Activated CD4-positive, alpha-beta memory T cell treated with anti-CD3 and anti-CD28 coated beads for 36 hours (primary cell): ENCODE measurements at regions not wholly inside any gene's neighbourhood (a gene's known extent, or its start where the extent isn't known, plus 50 kb on each side); places are given as distances from the start of the nearest gene placed in this dataset.

ENCODE experiments used
- CTCF ChIA-PET: fragments of 350-600 bp; sonication (Branson Sonifier 250); formaldehyde crosslinking; loops from one replicate; lab custom pipeline; 2021; ENCODE audit warnings: antibody characterized with exemption, inconsistent platforms; lab: Charles Lee
- POLR2A ChIA-PET: fragments of 350-600 bp; sonication (Branson Sonifier 250); formaldehyde crosslinking; loops from one replicate; lab custom pipeline; 2021; ENCODE audit warnings: antibody characterized with exemption; lab: Charles Lee
- DNase-seq: peaks from one replicate; pipeline ENCODE4 v3.0.0-alpha.2; 2020
- H3K27ac Mint-ChIP-seq: one replicate; pipeline ENCODE4 v1.8.0; 2021; ENCODE audit warnings: mixed read lengths
- H3K27me3 Mint-ChIP-seq: one replicate; pipeline ENCODE4 v1.8.0; 2021; ENCODE audit warnings: mixed read lengths
- H3K36me3 Mint-ChIP-seq: one replicate; pipeline ENCODE4 v1.8.0; 2021; ENCODE audit warnings: mixed read lengths
- H3K4me1 Mint-ChIP-seq: one replicate; pipeline ENCODE4 v1.8.0; 2021; ENCODE audit warnings: low read depth, mixed read lengths
- H3K4me3 Mint-ChIP-seq: one replicate; pipeline ENCODE4 v1.8.0; 2021; ENCODE audit warnings: mild to moderate bottlenecking, mixed read lengths
- H3K9me3 Mint-ChIP-seq: one replicate; pipeline ENCODE4 v1.8.0; 2021; ENCODE audit warnings: mixed read lengths
- intact Hi-C: fragments of 100-400 bp; cut with micrococcal nuclease; formaldehyde crosslinking; loops from one replicate; pipeline ENCODE4 v1.15.1; 2023

GRCh38 chr7:45975367-45975766 is 54.3 kb upstream of the IGFBP3 start:
- POLR2A ChIA-PET: no interaction called here
- Mint-ChIP-seq H3K4me3 (no peak overlapping the region), H3K4me1 (peaks cover 10% of the 10 kb centered on the region), H3K9me3 (no peaks in the 10 kb centered on the region), H3K36me3 (peaks cover 9% of the 10 kb centered on the region), H3K27ac (no peak overlapping the region), H3K27me3 (no peaks in the 10 kb centered on the region)
- intact Hi-C loops: no loop called here
- no peak for DNase-seq
- CTCF ChIA-PET: no interaction called here

DNA sequence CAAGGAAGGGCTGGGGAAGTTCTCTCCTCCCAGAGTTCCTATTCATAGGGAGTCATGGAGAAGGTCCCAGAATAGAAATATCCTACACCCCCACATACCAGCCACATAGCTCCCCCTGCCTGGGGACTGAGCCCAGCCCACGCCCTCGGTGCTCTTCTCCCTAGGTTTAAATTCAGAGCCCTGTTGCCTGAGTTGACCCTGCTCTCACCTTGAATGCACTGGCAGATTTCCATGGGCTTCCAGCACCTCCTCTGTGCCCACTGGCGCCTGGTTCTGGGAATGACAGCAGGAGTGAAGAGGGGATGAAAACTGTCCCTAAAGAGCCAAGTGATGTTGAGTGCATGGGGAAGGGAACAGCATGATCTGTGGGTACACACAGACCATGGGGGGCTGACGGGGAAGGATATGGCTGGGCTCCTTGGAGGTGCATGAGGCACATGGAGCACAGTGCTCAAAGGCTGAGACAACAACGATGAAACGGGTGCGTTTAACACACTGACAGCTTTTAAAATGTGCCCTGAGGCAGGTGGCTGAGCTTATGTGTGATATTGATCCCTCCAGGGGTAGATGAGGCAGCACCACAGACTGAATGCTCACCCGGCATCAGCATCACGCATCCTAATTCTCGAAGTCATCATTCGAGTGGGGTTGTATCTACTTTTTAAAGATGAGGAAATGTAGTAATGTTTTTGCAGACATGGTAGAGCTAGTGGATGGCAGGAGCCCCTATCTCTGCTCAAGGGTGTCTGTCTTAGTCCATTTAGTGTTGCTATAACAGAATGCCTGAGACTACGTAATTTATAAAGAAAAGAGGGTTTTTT is 53.7 kb upstream of the IGFBP3 start:
- Mint-ChIP-seq H3K27me3 (no peaks in the 10 kb centered on the region), H3K4me3 (no peak overlapping the region), H3K9me3 (no peaks in the 10 kb centered on the region), H3K27ac (no peak overlapping the region), H3K36me3 (peaks cover 8% of the 10 kb centered on the region), H3K4me1 (peaks cover 10% of the 10 kb centered on the region)
- no peak for DNase-seq
- ChIA-PET POLR2A (no interaction called here), CTCF (no interaction called here)
- intact Hi-C loops: no loop called here

GRCh38 chr7:45973725-45974532 is 52.9 kb upstream of the IGFBP3 start:
- no peaks in the 10 kb centered on the region for H3K27me3 Mint-ChIP-seq
- H3K27ac Mint-ChIP-seq: no peak overlapping the region
- no peaks in the 10 kb centered on the region for H3K36me3 Mint-ChIP-seq
- H3K4me1 Mint-ChIP-seq: peaks cover 10% of the 10 kb centered on the region
- CTCF ChIA-PET: no interaction called here
- intact Hi-C loops: no loop called here
- no peak overlapping the region for H3K4me3 Mint-ChIP-seq
- POLR2A ChIA-PET: no interaction called here
- DNase-seq: no peak
- no peaks in the 10 kb centered on the region for H3K9me3 Mint-ChIP-seq

GRCh38 chr7:45972629-45973312 is 51.7 kb upstream of the IGFBP3 start:
- Mint-ChIP-seq H3K36me3 (no peaks in the 10 kb centered on the region), H3K27me3 (no peaks in the 10 kb centered on the region), H3K4me3 (no peak overlapping the region), H3K4me1 (peaks cover 2% of the 10 kb centered on the region), H3K9me3 (no peaks in the 10 kb centered on the region), H3K27ac (no peak overlapping the region)
- DNase-seq: no peak
- CTCF ChIA-PET: no interaction called here
- intact Hi-C loops: no loop called here
- POLR2A ChIA-PET: no interaction called here

DNA sequence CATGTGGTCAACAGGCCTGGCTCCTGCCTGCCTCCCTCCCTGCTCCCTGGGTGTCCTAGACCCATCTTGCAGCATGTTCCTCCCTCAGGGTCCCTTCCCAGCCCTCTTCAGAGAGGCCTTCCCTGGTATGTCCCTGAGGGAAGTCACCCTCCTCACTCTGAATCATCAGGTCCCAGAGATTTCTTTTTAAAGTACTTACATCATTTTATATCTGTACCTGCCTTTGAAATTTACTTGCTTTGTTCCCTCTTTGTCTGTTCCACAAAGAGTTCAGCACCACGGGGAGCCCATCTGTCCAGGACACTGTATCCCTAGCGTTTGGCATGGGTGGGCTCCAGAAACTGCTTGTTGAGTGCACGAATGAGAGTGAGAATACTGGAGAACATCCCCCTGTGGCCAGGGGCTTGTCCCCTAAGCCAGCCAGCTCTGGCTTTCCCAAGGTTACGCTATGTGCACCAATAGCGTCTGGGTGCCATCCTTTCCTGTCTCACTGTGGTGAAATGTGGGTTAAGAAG is 50.6 kb upstream of the IGFBP3 start:
- CTCF ChIA-PET: no interaction called here
- Mint-ChIP-seq H3K9me3 (no peaks in the 10 kb centered on the region), H3K27ac (no peak overlapping the region), H3K27me3 (no peaks in the 10 kb centered on the region), H3K36me3 (no peaks in the 10 kb centered on the region), H3K4me3 (no peak overlapping the region), H3K4me1 (no peaks in the 10 kb centered on the region)
- POLR2A ChIA-PET: no interaction called here
- intact Hi-C loops: no loop called here
- no peak for DNase-seq

DNA sequence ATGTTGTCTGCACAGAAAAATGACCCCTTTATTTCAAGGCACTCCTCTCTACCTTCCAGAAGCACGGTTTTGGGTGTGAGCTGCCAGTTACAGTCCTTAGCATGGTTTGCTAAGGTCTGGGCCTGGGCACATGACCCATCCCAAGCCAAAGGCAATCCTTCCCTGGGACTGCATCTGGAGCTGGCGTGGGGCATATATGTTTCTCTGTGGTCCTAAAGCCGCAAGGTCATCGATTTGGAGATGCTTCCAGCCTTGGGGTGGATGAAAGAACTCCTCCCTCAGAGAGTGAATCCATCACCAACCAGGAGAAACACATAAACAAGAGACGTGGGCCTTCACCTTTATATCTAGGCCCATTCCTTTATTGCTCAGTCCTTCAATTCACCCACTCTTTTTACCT is 50.1 kb upstream of the IGFBP3 start:
- Mint-ChIP-seq H3K36me3 (no peaks in the 10 kb centered on the region), H3K27ac (no peak overlapping the region), H3K4me3 (no peak overlapping the region), H3K27me3 (no peaks in the 10 kb centered on the region), H3K9me3 (no peaks in the 10 kb centered on the region), H3K4me1 (no peaks in the 10 kb centered on the region)
- DNase-seq: no peak
- ChIA-PET CTCF (no interaction called here), POLR2A (no interaction called here)
- intact Hi-C loops: no loop called here
